ENCODE measurements at regions not wholly inside any gene's neighbourhood (a gene's known extent, or its start where the extent isn't known, plus 50 kb on each side); places are given as distances from the start of the nearest gene placed in this dataset.

GRCh38 chr12:34361721-34362316, 339.5 kb downstream of the ALG10 start:
- H3K9me3 ChIP-seq (ENCODE audit: control insufficient read depth, insufficient read depth, low read depth, low read length), result no peaks in the 10 kb centered on the region
- H3K27me3 ChIP-seq (ENCODE audit: control insufficient read depth, insufficient read depth, low read length), result no peaks in the 10 kb centered on the region
- H3K79me2 ChIP-seq (ENCODE audit: control insufficient read depth, insufficient read depth, low read length), result no peaks in the 10 kb centered on the region
- H3K36me3 ChIP-seq (ENCODE audit: control insufficient read depth, insufficient read depth, low read length), result no peaks in the 10 kb centered on the region
- no peak overlapping the region for H3K27ac ChIP-seq (ENCODE audit: insufficient read depth, low read length)
- no peak for TF ChIP-seq CTCF (conservative IDR thresholded peaks at IDR 0.05 in 1 of 2, IDR thresholded peaks at IDR 0.05 in 1 of 2; ENCODE audit: low read depth in 1 of 2, low read length in 2 of 2)
- TF ChIP-seq EZH2 (IDR thresholded peaks at IDR 0.05; ENCODE audit: low read length, missing control alignments), result no peak
- H3K4me3 ChIP-seq (replicated peaks in 1 of 4; ENCODE audit: control extremely low read depth in 1 of 4, insufficient read depth in 1 of 4, low read depth in 3 of 4, low read length in 4 of 4), result no peak overlapping the region
- no peak overlapping the region for H2AFZ ChIP-seq (ENCODE audit: low read length)
- no peak overlapping the region for H3K4me2 ChIP-seq (ENCODE audit: extremely low read depth, insufficient read depth, low read length)
- H3K4me1 ChIP-seq (ENCODE audit: control insufficient read depth, extremely low read depth, insufficient read depth, low read length), result no peaks in the 10 kb centered on the region
- DNase-seq (ENCODE audit: low read depth in 2 of 2), result no peak
- no peak overlapping the region for H3K9ac ChIP-seq (ENCODE audit: insufficient read depth, low read length)
- H4K20me1 ChIP-seq (ENCODE audit: control insufficient read depth, extremely low read depth, insufficient read depth, low read length), result no peaks in the 10 kb centered on the region

GRCh38 chr12:34363050-34363673, 340.9 kb downstream of the ALG10 start:
- Histone ChIP-seq H3K4me1 (ENCODE audit: control insufficient read depth, extremely low read depth, insufficient read depth, low read length) (no peaks in the 10 kb centered on the region), H2AFZ (ENCODE audit: low read length) (no peak overlapping the region), H3K4me3 (replicated peaks in 1 of 4; ENCODE audit: control extremely low read depth in 1 of 4, insufficient read depth in 1 of 4, low read depth in 3 of 4, low read length in 4 of 4) (no peak overlapping the region), H4K20me1 (ENCODE audit: control insufficient read depth, extremely low read depth, insufficient read depth, low read length) (no peaks in the 10 kb centered on the region), H3K4me2 (ENCODE audit: extremely low read depth, insufficient read depth, low read length) (no peak overlapping the region), H3K9ac (ENCODE audit: insufficient read depth, low read length) (no peak overlapping the region), H3K36me3 (ENCODE audit: control insufficient read depth, insufficient read depth, low read length) (no peaks in the 10 kb centered on the region), H3K79me2 (ENCODE audit: control insufficient read depth, insufficient read depth, low read length) (no peaks in the 10 kb centered on the region), H3K27me3 (ENCODE audit: control insufficient read depth, insufficient read depth, low read length) (no peaks in the 10 kb centered on the region), H3K27ac (ENCODE audit: insufficient read depth, low read length) (no peak overlapping the region), H3K9me3 (ENCODE audit: control insufficient read depth, insufficient read depth, low read depth, low read length) (no peaks in the 10 kb centered on the region)
- DNase-seq (ENCODE audit: low read depth in 2 of 2), result no peak
- TF ChIP-seq EZH2 (IDR thresholded peaks at IDR 0.05; ENCODE audit: low read length, missing control alignments), result no peak
- no peak for TF ChIP-seq CTCF (conservative IDR thresholded peaks at IDR 0.05 in 1 of 2, IDR thresholded peaks at IDR 0.05 in 1 of 2; ENCODE audit: low read depth in 1 of 2, low read length in 2 of 2)

GRCh38 chr12:34368079-34368478, 345.8 kb downstream of the ALG10 start:
- no peaks in the 10 kb centered on the region for H3K36me3 ChIP-seq (ENCODE audit: control insufficient read depth, insufficient read depth, low read length)
- no peak for DNase-seq (ENCODE audit: low read depth in 2 of 2)
- H3K4me3 ChIP-seq (replicated peaks in 1 of 4; ENCODE audit: control extremely low read depth in 1 of 4, insufficient read depth in 1 of 4, low read depth in 3 of 4, low read length in 4 of 4), result no peak overlapping the region
- H3K27me3 ChIP-seq (ENCODE audit: control insufficient read depth, insufficient read depth, low read length), result no peaks in the 10 kb centered on the region
- no peaks in the 10 kb centered on the region for H4K20me1 ChIP-seq (ENCODE audit: control insufficient read depth, extremely low read depth, insufficient read depth, low read length)
- H3K9ac ChIP-seq (ENCODE audit: insufficient read depth, low read length), result no peak overlapping the region
- H3K9me3 ChIP-seq (ENCODE audit: control insufficient read depth, insufficient read depth, low read depth, low read length), result no peaks in the 10 kb centered on the region
- no peaks in the 10 kb centered on the region for H3K79me2 ChIP-seq (ENCODE audit: control insufficient read depth, insufficient read depth, low read length)
- no peak overlapping the region for H3K4me2 ChIP-seq (ENCODE audit: extremely low read depth, insufficient read depth, low read length)
- no peak overlapping the region for H3K27ac ChIP-seq (ENCODE audit: insufficient read depth, low read length)
- no peaks in the 10 kb centered on the region for H3K4me1 ChIP-seq (ENCODE audit: control insufficient read depth, extremely low read depth, insufficient read depth, low read length)
- TF ChIP-seq EZH2 (IDR thresholded peaks at IDR 0.05; ENCODE audit: low read length, missing control alignments), result no peak
- no peak for TF ChIP-seq CTCF (conservative IDR thresholded peaks at IDR 0.05 in 1 of 2, IDR thresholded peaks at IDR 0.05 in 1 of 2; ENCODE audit: low read depth in 1 of 2, low read length in 2 of 2)
- no peak overlapping the region for H2AFZ ChIP-seq (ENCODE audit: low read length)

Data from fibroblast of lung (primary cell).